Esophagus muscularis mucosa (tissue), 4 donors: ENCODE measurements at regions not wholly inside any gene's neighbourhood (a gene's known extent, or its start where the extent isn't known, plus 50 kb on each side); places are given as distances from the start of the nearest gene placed in this dataset.

Experiments
- DNase-seq: peaks from one replicate; pipeline ENCODE4 v3.0.0-alpha.2; 2017; ENCODE audit errors: extremely low spot score
- H3K27ac ChIP-seq, 4 donors: fragments of 200-600 bp; sonication (generic); replicated peaks in 1 of 4; 1 replicate in 3 of 4; 2 replicates in 1 of 4; pipeline ENCODE4 v1.5.1; 2016 to 2019; ENCODE audit warnings: mild to moderate bottlenecking in 1 of 4
- H3K27me3 ChIP-seq, 4 donors: fragments of 200-600 bp; sonication (generic); one replicate each; pipeline versions ENCODE4 v1.5.1 to v1.6.0; 2016 to 2019
- H3K36me3 ChIP-seq, 4 donors: fragments of 200-600 bp; sonication (generic); one replicate each; pipeline ENCODE4 v1.5.1; 2016 to 2019
- H3K4me1 ChIP-seq, 4 donors: fragments of 200-600 bp; sonication (generic); one replicate each; pipeline ENCODE4 v1.5.1; 2016 to 2019
- H3K4me3 ChIP-seq, 4 donors: fragments of 200-600 bp; sonication (generic); 1 replicate in 2 of 4; 2 replicates in 2 of 4; pipeline ENCODE4 v1.5.1; 2016 to 2019; ENCODE audit warnings: mild to moderate bottlenecking in 4 of 4, moderate library complexity in 1 of 4
- H3K9me3 ChIP-seq, 4 donors: fragments of 200-600 bp; sonication (generic); 1 replicate in 3 of 4; 2 replicates in 1 of 4; pipeline ENCODE4 v1.5.1; 2016 to 2019
- EP300 ChIP-seq: sonication (generic); formaldehyde crosslinking; IDR thresholded peaks from one replicate; pipeline ENCODE4 v1.6.1; 2017; ENCODE audit warnings: antibody characterized with exemption
- POLR2A ChIP-seq: fragments of 450-650 bp; IDR thresholded peaks from one replicate; pipeline ENCODE4 v1.6.1; 2017; ENCODE audit warnings: antibody characterized with exemption, moderate library complexity, mild to moderate bottlenecking, low read depth
- POLR2AphosphoS5 ChIP-seq, 2 donors: sonication (generic); formaldehyde crosslinking; IDR thresholded peaks; one replicate each; pipeline ENCODE4 v1.6.1; 2017; ENCODE audit warnings: antibody characterized with exemption in 2 of 2
- WGBS: methylation state at CpG from one replicate; pipeline ENCODE4 v1.1.5; 2018; 5-methylcytosine and 5-hydroxymethylcytosine counted together
- intact Hi-C: fragments of 100-400 bp; cut with DNase I; formaldehyde crosslinking; loops from one replicate; pipeline ENCODE4 v1.15.1; 2023
- TF ChIP-seq, protein P1 (sequence below), 3 experiments: fragments of 200-600 bp in 2 of 3; fragments of 450-650 bp in 1 of 3; sonication (generic) in 2 of 3; IDR thresholded peaks; one replicate each; pipeline ENCODE4 v1.5.1; 2017 to 2019; ENCODE audit warnings: antibody characterized with exemption in 3 of 3, mild to moderate bottlenecking in 2 of 3, moderate library complexity in 1 of 3

DNA sequence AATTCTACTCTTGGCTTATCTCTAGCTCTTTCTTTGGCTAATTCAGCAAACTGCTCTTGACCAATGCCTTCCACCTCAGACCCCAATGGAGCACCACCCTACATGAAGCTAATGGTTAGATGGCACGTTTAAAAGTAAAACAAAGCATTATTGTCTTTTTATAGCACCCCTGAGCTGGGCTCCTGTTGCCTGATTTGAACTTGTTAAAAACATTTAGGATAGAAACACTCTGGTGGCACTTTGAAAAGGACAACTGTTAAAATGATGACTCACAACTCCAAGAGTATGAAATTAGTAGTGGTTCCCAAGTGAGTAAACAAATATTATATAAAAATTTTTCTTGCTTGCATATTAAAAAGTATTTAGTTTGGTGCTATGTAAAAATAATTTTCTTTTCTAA is 299.6 kb upstream of the DCN start:
- DNase-seq: no peak
- TF ChIP-seq POLR2AphosphoS5 (IDR thresholded peaks at IDR 0.05) (no peak), POLR2A (no peak), EP300 (no peak)
- TF ChIP-seq, protein P1, sequence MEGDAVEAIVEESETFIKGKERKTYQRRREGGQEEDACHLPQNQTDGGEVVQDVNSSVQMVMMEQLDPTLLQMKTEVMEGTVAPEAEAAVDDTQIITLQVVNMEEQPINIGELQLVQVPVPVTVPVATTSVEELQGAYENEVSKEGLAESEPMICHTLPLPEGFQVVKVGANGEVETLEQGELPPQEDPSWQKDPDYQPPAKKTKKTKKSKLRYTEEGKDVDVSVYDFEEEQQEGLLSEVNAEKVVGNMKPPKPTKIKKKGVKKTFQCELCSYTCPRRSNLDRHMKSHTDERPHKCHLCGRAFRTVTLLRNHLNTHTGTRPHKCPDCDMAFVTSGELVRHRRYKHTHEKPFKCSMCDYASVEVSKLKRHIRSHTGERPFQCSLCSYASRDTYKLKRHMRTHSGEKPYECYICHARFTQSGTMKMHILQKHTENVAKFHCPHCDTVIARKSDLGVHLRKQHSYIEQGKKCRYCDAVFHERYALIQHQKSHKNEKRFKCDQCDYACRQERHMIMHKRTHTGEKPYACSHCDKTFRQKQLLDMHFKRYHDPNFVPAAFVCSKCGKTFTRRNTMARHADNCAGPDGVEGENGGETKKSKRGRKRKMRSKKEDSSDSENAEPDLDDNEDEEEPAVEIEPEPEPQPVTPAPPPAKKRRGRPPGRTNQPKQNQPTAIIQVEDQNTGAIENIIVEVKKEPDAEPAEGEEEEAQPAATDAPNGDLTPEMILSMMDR (IDR thresholded peaks at IDR 0.05): no peak
- 21% methylated on average over 1 of the region's 1 CpG for WGBS
- H3K36me3 ChIP-seq: no peaks in the 10 kb centered on the region
- H3K27ac ChIP-seq: no peak overlapping the region
- intact Hi-C loops: no loop called here
- H3K27me3 ChIP-seq: no peaks in the 10 kb centered on the region
- H3K4me3 ChIP-seq: no peak overlapping the region
- no peaks in the 10 kb centered on the region for H3K4me1 ChIP-seq
- H3K9me3 ChIP-seq: no peaks in the 10 kb centered on the region

DNA sequence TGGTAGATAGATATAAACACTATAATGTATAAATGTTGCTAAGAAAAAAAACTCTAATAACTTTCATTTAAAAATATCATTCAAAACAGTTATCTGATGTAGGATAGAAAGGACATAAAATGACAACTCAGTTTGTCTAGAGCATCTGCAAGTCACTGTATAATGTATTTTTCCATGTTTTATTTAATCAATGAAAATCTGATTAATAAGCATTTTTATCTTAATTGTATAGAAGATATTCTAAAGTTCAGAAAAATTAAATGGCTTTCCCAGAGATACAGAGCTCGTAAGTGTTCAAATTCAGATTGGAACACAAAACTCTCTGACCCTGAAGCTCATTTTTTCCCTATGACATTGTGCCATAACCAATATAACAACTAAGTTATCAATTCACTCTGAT is 295.9 kb upstream of the DCN start:
- intact Hi-C loops: no loop called here
- H3K27ac ChIP-seq: no peak overlapping the region
- no peaks in the 10 kb centered on the region for H3K4me1 ChIP-seq

DNA sequence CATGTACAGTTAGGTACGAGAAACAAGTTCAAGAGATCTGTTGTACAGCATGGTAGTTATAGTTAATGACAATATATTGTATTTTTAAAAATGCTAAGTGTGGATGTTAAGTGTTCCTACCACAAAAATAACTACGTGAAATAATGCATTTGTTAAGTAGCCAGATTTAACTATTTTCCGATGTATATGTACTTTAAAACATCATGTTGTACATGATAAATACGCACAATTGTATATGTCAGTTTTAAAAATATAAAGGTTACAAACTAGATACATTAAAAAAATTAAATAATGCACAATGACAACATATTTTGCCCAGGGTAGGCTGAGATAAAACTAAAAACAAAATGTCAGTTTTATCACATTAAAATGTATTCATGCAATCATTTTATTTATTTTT is 285.1 kb upstream of the DCN start:
- 89% methylated on average over 4 of the region's 4 CpGs for WGBS
- intact Hi-C loops: no loop called here

More for the DNA sequence above, 295.9 kb upstream of the DCN start:
- Histone ChIP-seq H3K27me3 (no peaks in the 10 kb centered on the region), H3K9me3 (no peaks in the 10 kb centered on the region), H3K36me3 (no peaks in the 10 kb centered on the region), H3K4me3 (no peak overlapping the region)
- TF ChIP-seq POLR2A (no peak), POLR2AphosphoS5 (IDR thresholded peaks at IDR 0.05) (no peak), EP300 (no peak)
- TF ChIP-seq, protein P1 (IDR thresholded peaks at IDR 0.05): no peak
- no peak for DNase-seq
- WGBS: 89% methylated on average over 1 of the region's 1 CpG

DNA sequence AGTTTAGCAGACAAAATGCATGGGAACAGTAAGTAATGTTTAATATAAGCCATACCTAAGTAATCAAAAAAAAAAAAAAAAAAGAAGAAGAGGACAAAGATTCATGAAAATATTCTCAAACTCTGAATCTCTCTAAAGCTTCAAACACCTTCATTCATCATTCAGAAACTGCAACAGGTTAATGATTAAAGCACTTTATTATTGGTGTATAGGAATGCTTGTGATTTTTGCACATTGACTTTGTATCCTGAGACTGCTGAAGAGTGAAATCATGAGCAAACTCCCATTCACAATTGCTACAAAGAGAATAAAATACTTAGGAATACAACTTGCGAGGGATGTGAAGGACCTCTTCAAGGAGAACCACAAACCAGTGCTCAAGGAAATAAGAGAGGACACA is 278.4 kb upstream of the DCN start:
- 90% methylated on average over 1 of the region's 1 CpG for WGBS
- Histone ChIP-seq H3K27ac (no peak overlapping the region), H3K36me3 (no peaks in the 10 kb centered on the region), H3K9me3 (peaks cover 0 to 4% (median 0%) of the 10 kb centered on the region in 4 donors), H3K4me1 (no peaks in the 10 kb centered on the region), H3K4me3 (no peak overlapping the region), H3K27me3 (no peaks in the 10 kb centered on the region)
- intact Hi-C loops: no loop called here
- TF ChIP-seq EP300 (no peak), POLR2AphosphoS5 (IDR thresholded peaks at IDR 0.05) (no peak), POLR2A (no peak)
- TF ChIP-seq, protein P1 (IDR thresholded peaks at IDR 0.05): no peak
- DNase-seq: no peak

More for the DNA sequence above, 285.1 kb upstream of the DCN start:
- TF ChIP-seq, protein P1 (IDR thresholded peaks at IDR 0.05): no peak
- TF ChIP-seq EP300 (no peak), POLR2AphosphoS5 (IDR thresholded peaks at IDR 0.05) (no peak), POLR2A (no peak)
- DNase-seq: no peak
- H3K27me3 ChIP-seq: no peaks in the 10 kb centered on the region
- H3K4me3 ChIP-seq: no peak overlapping the region
- no peaks in the 10 kb centered on the region for H3K4me1 ChIP-seq
- no peak overlapping the region for H3K27ac ChIP-seq
- H3K9me3 ChIP-seq: peaks cover 0 to 4% (median 0%) of the 10 kb centered on the region in 4 donors
- no peaks in the 10 kb centered on the region for H3K36me3 ChIP-seq

DNA sequence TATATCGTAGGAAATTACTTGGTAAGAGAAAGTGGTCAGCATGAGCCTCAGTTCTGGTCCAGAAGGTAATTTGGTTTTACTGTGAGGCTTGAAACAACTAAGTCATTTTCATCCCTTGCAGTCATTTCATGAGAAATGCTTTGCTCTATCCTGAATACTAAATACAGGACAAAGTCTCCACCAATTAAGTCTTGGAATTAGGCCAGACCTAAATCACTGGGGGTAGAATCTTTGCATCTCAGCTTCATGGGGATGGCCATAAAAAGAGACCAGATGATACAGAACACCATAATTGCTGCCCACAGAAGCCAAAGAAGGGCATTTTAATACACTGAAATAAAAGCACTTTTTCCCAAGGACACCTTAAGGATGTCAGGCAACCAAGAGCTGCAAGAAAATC is 277.9 kb upstream of the DCN start:
- 83% methylated on average over 1 of the region's 1 CpG for WGBS
- Histone ChIP-seq H3K36me3 (no peaks in the 10 kb centered on the region), H3K9me3 (peaks cover 0 to 1% (median 0%) of the 10 kb centered on the region in 4 donors), H3K27ac (no peak overlapping the region), H3K4me3 (no peak overlapping the region), H3K4me1 (no peaks in the 10 kb centered on the region), H3K27me3 (no peaks in the 10 kb centered on the region)
- no peak for DNase-seq
- intact Hi-C loops: no loop called here
- no peak for TF ChIP-seq POLR2AphosphoS5 (IDR thresholded peaks at IDR 0.05)
- TF ChIP-seq, protein P1 (IDR thresholded peaks at IDR 0.05): no peak
- TF ChIP-seq POLR2A: no peak
- no peak for TF ChIP-seq EP300
